ENCODE measurements at regions not wholly inside any gene's neighbourhood (a gene's known extent, or its start where the extent isn't known, plus 50 kb on each side); places are given as distances from the start of the nearest gene placed in this dataset.
"Not testable (repeated sequence)": the region's sequence is repeated elsewhere in the genome, so short reads cannot be mapped to it uniquely, and the experiment has no call there.

DNA sequence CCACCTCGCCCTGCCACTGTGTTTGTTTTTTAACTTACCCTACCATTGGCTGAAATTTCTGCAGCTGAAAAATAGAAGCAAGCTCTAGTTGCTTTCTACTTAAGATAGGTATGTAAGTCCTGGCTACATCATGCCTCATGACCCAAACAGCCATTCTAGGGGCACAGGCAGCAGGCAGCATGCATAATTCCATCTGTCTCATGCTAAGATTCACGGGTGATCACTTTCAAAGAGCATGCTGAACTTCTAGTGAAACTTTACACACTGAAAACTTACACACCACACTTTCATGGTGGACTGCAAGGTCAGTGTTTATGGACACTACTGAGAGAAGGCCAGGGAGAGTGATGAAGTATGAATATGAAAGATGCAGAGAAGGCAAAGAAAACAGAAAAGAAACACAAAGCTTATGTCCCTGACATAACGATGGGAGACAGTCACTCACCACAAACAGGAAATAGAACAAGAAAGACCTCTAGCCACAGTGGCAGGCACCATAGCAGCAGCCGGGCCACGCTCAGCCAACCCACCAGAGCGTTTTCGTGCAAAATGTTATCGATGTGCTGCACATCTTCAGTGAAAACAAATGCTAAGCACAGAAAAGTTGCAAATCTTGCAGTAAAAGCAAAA lies 102.3 kb upstream of the TIAM1 start:
- no peak for DNase-seq (ENCODE audit: low read depth)
- in situ Hi-C loops (cut with HindIII; ENCODE audit: low pct_unique_long_range_greater_than_20kb, low sequenced_read_pairs): no loop called here

DNA sequence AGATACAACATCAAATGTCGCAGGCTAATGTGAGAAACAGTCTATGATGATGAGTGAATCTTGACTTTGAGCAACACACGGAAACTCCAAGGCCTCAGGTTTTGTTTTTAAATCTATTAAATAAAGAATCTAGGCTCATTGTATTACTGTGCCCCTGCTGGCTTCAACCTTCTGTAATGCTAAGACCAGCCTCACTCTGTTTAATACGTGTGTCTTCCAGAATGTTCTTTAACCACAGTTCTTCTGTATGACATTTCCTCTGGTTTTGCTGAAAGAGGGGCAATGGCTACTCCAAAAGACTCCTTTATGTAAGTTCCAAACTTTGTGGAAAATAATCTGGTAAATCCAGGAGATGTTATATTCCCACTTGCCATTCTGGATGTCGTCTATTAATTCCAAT lies 101.1 kb upstream of the TIAM1 start:
- in situ Hi-C loops (cut with HindIII; ENCODE audit: low pct_unique_long_range_greater_than_20kb, low sequenced_read_pairs): no loop called here

DNA sequence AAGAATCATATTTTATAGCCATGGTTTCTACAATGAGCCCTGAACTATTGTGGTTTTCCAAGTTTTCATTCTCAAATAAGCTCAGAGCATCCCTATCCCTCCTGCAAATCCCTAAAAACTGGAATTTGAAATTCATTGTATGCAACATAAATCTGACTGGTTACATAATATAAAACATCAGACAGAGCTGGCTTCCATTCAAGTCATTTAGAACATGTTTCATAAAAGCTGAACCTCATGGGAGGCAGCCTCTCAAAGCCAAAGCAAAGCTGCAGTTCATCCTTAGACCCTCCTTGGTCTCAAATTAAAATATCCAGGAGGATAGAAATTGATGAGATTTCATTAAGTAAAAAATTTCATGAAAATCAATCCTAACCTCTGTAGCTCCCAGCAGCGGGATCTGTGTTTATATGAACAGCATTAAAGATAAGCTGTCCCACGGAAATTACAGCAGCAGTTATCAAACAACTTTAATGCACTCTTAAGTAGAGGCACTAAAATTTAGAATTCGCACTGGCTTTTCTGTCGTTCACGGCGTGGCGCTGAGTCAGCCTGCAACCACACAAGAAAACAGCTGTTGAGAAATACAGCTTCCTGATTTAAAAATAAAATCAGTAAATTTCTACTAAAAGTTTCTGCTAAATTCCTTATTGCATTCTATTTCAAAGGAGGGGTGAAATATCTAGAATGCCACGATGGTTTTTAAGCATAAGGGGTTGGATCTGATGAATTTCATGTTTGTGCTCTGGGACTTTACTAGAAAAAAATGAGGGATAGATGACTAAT lies 99.9 kb upstream of the TIAM1 start:
- in situ Hi-C loops (cut with HindIII; ENCODE audit: low pct_unique_long_range_greater_than_20kb, low sequenced_read_pairs): no loop called here

More for the DNA sequence above, 101.1 kb upstream of the TIAM1 start:
- DNase-seq (ENCODE audit: low read depth): no peak

DNA sequence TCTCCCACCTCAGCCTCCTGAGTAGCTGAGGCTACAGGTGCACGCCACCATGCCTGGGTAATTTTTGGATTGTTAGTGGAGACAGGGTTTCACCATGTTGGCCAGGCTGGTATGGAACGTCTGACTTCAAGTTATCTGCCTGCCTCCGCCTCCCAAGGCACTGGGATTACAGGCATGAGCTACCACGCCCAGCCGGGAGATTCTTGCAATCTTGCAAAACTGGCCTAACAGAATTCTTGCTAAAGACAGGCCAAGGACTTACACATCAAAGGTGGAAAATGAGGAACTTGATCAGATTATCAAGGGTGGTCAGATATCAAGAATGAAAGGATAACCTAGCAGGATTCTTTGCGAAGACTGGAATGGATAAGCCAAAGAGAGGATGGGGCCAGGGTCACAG lies 98.3 kb upstream of the TIAM1 start:
- in situ Hi-C loops (cut with HindIII; ENCODE audit: low pct_unique_long_range_greater_than_20kb, low sequenced_read_pairs): no loop called here
- DNase-seq (ENCODE audit: low read depth): no peak

More for the DNA sequence above, 99.9 kb upstream of the TIAM1 start:
- DNase-seq (ENCODE audit: low read depth): no peak

DNA sequence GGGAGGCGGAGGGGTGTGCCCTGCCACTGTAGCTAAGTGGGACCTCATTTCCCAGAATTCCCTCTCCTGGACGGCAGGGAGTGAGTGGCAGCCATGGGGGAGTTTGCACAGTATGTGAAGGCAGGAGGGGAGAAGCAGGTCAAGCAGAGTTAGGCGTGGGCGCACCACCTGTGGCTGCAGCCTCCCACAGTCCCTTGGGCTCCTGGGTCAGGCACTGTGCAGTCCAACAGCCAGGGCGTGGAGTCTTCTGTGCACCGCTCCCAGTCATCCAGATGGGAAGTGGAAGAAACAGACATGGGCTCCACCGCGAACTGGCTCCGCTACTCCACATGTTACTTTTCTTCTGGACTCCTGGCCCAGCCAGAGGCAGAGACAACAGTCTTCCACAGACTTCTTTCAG lies 85.4 kb upstream of the TIAM1 start:
- no peak for DNase-seq (ENCODE audit: low read depth)
- in situ Hi-C loops (cut with HindIII; ENCODE audit: low pct_unique_long_range_greater_than_20kb, low sequenced_read_pairs): no loop called here

DNA sequence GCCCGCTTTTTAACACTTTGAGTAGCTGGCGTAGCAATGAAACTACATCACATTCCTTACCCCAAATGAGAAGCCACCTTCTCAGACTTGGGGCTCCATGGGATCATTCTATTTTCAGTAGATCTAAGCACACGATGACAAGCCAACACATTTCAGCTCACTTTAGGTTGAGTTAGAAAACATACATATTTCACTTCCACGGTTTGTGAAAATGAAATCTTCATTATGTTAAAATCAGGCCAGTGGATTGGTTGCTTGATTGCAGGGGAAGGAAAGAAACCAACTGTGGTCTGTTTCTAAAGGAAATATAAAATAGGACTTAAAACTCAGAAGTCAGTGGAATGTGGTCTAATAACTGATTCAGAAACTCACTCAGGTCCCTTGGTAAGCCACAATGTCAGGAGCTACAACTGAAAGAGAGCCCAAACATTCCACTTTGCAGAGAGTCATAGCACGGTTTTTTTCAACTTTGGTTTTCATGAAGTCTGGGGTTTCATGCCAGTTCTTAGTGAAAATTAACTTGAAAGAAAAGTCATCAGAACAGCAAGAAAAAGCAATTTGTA lies 82.3 kb upstream of the TIAM1 start:
- no peak for DNase-seq (ENCODE audit: low read depth)

DNA sequence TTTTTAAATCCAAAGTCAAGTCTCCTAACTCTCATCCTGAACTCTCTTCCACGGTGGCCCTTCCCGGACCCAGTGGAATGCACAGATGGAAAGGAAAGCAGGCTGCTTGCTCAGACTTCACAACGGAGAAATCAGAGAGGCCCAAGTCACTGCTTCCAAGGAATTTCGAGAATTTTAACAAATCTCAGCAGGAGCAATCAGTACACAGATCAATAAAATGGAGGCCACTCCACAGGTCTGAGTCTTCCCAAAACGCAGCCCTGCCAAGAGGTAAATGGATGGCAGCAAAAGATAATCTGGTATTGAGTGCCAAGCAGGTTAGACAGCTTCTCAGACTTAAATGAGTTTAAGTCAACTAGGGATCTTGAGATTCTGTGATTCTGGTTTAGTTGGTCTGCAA lies 81.1 kb upstream of the TIAM1 start:
- in situ Hi-C loops (cut with HindIII; ENCODE audit: low pct_unique_long_range_greater_than_20kb, low sequenced_read_pairs): no loop called here
- no peak for DNase-seq (ENCODE audit: low read depth)

More for the DNA sequence above, 82.3 kb upstream of the TIAM1 start:
- in situ Hi-C loops (cut with HindIII; ENCODE audit: low pct_unique_long_range_greater_than_20kb, low sequenced_read_pairs): no loop called here

DNA sequence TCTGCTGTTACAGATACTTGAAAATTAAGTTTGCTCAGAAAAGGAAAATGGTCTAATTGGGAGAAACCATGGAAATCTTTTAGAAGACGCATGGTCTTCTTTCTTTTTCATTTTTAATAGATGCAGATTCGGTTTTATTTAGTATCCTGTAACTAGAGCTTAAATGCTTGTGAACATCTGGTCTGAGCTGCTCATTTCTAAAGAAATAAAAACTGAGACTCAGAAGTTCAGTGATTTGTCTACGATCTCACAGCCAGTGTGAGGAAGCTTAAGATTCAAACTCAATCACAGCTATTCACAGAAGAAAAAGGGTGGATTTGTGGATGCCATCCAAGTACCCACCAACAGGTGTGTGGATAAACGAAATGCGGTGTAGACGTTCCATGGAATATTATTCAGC lies 80.0 kb upstream of the TIAM1 start:
- DNase-seq (ENCODE audit: low read depth): no peak
- in situ Hi-C loops (cut with HindIII; ENCODE audit: low pct_unique_long_range_greater_than_20kb, low sequenced_read_pairs): no loop called here

DNA sequence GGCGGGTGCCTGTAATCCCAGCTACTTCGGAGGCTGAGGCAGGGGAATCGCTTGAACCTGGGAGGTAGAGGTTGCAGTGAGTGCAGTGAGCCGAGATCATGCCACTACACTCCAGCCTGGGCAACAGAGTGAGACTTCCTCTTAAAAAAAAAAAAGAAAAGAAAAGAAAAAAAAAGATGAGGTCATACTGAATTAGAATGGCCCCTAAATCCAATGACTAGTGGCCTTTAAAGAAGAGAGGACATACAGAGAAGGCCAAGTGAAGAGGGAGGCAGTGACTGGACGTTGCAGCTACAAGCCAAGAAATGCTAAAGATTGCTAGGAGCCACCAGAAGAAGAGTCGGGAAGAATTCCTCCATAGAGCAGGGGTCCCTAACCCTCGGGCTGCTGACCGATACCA lies 76.9 kb upstream of the TIAM1 start:
- in situ Hi-C loops (cut with HindIII; ENCODE audit: low pct_unique_long_range_greater_than_20kb, low sequenced_read_pairs): no loop called here

DNA sequence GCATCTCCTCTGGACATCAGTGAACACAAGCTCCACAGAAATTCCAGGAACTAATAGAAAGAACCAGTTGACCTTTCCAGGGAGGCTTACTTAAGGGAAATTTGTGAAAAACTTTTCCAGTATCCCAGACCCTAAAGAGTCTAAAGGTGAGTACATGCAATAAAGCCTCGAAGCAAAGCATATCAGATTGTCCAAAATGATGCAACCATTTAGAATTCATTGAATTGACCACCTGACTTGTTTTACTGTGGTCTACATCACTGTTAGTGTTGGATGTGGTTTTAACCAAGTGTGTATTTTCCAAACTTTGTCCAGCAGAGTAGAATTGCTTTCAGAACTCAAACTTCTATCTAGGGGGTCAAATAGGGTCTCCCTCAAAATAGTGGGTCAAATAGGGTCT lies 76.3 kb upstream of the TIAM1 start:
- in situ Hi-C loops (cut with HindIII; ENCODE audit: low pct_unique_long_range_greater_than_20kb, low sequenced_read_pairs): no loop called here
- no peak for DNase-seq (ENCODE audit: low read depth)

More for the DNA sequence above, 76.9 kb upstream of the TIAM1 start:
- no peak for DNase-seq (ENCODE audit: low read depth)

DNA sequence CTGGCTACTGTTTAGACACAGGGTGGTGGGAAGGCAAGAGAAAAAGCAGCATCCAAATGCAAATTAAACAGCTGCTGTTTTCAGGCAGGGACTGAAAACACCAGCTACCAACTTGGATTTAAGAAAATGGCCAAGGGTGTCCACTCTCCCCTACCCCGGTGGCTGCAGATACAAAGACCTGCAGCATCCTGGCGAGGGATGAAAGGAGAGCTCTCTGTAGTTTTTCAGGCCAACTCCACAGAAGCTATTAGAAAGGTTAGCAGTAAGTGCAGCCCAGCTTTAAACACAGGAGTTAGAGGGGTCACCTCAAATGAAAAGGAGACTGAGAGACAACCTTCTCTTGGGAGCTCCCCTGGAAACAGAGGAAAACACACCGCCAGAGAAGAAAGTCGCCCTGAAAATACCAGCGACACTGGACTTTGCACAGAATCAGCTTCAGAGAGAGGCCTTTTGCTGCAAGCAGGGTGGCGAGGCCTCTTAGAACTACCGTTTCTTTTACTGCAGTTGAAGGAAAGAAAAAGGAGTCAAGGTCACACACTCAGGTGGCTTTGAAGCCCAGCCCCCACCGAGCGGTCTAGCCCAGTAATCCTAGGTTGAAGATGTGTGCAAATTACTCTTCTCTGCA lies 74.4 kb upstream of the TIAM1 start:
- in situ Hi-C loops (cut with HindIII; ENCODE audit: low pct_unique_long_range_greater_than_20kb, low sequenced_read_pairs): no loop called here
- no peak for DNase-seq (ENCODE audit: low read depth)

DNA sequence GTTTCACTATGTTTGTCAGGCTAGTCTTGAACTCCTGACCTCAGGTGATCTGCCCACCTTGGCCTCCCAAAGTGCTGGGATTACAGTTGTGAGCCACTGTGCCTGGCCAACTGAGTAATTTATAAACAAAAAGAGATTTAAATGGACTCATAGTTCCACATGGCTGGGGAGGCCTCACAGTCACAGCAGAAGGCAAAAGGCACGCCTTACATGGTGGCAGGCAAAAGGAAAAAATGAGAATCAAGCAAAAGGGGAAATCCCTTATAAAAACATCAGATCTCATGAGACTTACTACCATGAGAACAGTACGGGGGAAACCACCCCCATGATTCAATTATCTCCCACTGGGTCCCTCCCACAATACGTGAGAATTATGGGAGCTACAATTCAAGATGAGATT lies 73.2 kb upstream of the TIAM1 start:
- in situ Hi-C loops (cut with HindIII; ENCODE audit: low pct_unique_long_range_greater_than_20kb, low sequenced_read_pairs); DNase-seq (ENCODE audit: low read depth): not testable (repeated sequence)

DNA sequence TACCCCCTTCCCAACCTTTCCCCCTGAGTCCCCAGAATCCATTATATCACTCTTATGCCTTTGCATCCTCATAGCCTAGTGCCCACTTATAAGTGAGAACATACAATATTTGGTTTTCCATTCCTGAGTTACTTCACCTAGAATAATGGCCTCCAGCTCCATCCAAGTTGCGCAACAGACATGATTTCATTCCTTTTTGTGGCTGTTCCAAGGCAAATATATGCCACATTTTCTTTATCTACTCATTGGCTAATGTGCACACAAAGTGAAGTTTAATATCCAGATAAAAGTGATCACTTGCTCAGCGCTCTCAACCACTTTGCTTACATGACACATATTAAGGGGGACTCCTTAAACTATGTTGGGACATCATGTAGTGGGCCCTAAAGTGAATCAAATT lies 72.4 kb upstream of the TIAM1 start:
- no peak for DNase-seq (ENCODE audit: low read depth)
- in situ Hi-C loops (cut with HindIII; ENCODE audit: low pct_unique_long_range_greater_than_20kb, low sequenced_read_pairs): no loop called here

DNA sequence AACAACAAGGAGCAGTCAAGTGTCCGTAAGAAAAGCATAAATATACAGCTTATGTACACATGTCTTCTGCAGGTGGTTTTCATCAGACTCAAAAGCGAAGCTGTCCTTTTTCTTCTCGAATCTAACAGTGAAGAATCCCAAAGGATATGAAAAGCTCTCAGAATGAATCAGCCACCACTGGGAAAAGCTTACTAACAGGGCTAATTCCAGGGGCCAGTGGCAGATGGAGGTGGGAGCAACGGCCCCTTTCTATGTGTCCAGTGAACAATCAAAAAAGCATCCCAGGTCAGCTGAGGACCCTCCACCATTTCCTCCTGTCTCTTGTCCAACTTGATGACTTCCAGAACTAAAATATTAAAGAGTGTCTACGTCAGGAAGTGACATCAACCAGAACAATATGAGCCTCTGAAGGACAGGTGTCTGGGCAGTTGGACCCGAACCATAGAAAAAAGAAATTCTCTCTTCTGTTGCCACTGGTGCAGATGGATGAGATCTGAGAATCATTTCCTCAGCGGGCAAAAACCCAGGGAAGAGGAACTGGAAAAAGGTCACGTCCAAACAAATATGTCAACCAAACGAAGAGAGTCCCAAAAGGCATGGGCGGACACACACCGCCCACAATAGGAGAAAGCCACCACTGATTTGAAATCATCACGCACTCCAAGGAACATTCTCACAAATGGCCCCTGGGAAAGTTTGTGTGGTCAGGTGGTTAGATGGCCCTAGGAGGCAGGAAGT lies 70.4 kb upstream of the TIAM1 start:
- no peak for DNase-seq (ENCODE audit: low read depth)
- in situ Hi-C loops (cut with HindIII; ENCODE audit: low pct_unique_long_range_greater_than_20kb, low sequenced_read_pairs): no loop called here

DNA sequence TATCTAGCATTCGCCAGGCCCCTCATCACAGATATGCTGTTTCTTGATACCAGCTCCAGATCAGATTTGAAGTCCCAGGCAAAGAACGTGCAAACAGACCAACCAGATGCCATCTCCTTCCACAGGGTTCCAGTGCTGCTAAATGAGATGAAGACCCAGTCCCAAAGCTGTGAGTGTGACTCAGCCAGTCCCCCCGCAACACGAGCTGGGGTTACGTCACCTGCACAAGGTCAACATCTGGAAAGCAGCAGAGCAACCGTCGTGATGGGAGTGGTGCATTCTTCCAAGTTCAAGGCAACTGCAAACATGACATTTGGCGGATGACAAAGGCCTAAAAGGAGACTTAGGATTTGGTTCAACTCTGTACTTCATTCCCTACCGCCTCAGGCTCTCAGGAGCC lies 69.6 kb upstream of the TIAM1 start:
- no peak for DNase-seq (ENCODE audit: low read depth)
- in situ Hi-C loops (cut with HindIII; ENCODE audit: low pct_unique_long_range_greater_than_20kb, low sequenced_read_pairs): no loop called here

DNA sequence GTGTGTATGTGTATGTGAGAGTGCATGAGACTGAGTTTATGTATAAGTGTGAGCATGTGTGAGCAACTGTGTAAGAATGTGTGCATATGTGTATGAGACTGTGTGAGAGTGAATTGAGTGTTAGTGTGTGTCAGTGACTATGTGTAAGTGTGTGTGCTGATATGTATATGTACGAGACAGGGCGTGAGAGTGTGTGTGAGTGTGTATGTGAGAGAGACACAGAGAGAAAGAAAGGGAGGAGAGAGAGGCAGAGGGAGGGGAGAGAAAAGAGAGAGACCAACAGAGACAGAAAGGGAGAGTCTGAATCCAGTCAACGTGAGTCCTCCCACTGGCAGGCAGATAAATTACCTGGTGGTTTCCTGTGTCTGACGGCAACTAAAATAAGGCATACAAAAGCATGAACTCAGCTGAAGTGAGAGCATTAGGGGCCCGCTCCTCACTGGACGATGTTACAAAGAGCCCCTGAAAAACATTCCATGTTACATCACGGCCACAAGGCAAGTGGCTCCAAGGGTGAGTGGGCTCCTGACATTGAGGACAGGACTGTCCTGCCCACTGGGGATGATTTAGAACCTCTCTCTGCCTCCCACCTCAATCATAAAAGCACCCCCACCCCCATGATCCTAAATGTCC lies 66.6 kb upstream of the TIAM1 start:
- no peak for DNase-seq (ENCODE audit: low read depth)
- in situ Hi-C loops (cut with HindIII; ENCODE audit: low pct_unique_long_range_greater_than_20kb, low sequenced_read_pairs): no loop called here

DNA sequence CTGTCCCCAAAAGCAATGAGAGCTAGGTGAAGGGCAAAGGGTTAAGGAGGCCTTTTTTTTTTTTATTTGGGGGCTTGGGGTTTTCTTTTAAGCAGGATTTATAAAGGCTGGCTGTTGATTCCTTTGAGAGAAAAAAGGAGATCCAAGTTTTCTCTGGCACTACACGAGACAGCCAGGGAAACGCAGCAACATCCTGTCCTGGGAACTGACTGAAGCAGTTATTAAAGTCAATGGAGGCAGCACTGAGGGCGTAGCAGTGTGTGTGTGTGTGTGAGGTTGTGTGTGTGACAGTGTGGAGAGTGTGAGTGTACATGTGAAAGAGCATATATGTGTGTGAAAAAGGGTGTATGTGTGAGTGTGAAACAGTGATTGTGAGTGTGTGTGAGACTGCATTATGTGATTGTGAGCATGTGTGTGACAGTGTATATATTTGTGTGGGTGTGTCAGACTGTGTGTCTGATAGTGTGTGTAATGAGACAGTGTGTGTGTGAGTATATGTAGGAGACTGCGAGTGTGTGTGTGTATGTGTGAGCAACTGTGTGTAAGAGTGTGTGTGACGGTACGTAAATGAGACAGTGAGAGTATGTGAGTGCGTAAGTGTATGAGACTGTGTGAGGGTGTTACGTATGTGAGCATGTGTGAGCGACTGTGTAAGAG lies 65.9 kb upstream of the TIAM1 start:
- DNase-seq (ENCODE audit: low read depth): no peak
- in situ Hi-C loops (cut with HindIII; ENCODE audit: low pct_unique_long_range_greater_than_20kb, low sequenced_read_pairs): no loop called here

Measured in Caki2 (cell line).